ENCODE measurements at regions not wholly inside any gene's neighbourhood (a gene's known extent, or its start where the extent isn't known, plus 50 kb on each side); places are given as distances from the start of the nearest gene placed in this dataset.
"Not testable (repeated sequence)": the region's sequence is repeated elsewhere in the genome, so short reads cannot be mapped to it uniquely, and the experiment has no call there.

DNA sequence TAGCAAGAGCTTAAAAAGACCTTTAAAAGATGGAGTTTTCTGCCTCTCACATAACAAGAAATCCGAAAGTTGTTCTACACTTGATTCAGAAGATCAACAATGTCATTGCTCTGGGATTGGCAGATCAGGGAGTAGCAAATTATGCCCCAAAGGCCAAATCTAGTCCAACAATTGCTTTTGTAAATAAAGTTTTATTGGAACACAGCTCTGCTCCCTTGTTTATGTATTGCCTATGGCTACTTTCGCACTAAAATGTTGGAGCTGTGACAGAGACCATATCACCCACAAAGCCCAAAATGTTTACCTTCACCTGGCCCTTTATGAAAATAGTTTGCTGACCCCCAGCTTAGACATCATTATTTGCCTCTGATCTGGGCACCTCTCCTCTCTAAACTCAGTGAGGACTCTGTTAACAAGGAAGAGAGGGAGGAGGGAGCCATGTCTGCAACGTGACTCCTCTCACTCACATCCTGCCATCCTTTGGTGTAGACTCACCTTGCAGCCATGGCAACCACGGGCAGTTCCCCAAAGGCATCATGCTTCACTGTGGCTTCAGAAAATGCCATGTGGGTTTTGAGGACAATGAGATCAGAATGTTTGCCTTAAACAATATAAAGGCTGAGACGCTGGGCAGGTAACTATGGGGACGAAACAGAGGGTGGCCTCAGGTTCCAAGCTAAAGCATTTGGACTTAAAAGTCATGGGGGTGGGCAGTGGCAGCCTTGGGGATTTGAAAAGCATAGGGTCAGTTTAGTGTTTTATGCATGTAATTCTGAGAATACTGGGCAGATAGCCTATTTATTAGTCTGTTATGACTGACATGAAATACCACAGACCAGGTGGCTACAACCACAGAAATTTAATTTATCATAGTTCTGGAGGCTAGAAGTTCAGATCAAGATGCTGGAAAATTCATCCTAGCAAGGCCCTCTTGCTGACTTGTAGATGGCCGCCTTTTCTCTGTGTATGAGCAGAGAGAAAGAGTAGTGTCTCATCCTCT lies 149.7 kb upstream of the TNFAIP3 start:
- no peak for DNase-seq

DNA sequence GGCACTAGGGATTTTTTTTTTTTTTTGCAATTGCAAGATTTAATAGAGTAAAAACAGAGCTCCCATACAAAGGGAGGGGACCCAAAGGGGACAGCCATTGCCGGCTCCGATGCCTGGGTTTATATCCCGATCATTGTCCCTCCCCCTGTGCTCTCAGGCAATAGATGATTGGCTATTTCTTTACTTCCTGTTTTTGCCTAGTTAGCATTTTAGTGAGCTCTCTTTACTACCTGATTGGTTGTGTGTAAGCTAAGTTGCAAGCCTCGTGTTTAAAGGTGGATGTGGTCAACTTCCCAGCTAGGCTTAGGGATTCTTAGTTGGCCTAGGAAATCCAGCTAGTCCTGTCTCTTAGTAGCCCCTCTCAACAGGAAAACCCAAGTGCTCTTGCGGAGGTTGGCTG lies 148.2 kb upstream of the TNFAIP3 start:
- not testable (repeated sequence) for DNase-seq

DNA sequence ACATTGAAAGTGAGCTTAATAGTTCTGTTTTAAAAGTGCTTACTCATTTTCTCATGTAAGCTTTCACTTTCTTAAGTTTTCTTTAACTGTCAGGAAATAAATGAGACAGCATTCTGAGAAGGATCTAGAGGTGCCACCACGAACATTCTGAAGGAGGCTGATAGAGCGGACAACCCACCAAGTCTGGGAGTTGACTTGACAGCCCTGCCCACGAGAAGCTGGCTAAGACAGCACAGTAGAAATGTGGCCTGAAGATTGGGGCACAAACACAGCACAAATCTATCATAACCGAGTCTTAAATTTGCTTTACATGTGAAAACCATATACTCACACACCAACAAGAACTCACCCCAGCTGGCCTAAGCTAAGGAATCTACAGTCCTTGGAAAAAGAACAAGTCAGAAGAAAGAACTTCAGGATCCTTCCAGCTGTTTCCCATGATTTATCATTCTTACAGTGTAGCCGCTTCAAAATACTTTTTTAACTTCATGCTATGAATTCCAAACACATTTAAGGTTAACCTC lies 144.2 kb upstream of the TNFAIP3 start:
- no peak for DNase-seq

DNA sequence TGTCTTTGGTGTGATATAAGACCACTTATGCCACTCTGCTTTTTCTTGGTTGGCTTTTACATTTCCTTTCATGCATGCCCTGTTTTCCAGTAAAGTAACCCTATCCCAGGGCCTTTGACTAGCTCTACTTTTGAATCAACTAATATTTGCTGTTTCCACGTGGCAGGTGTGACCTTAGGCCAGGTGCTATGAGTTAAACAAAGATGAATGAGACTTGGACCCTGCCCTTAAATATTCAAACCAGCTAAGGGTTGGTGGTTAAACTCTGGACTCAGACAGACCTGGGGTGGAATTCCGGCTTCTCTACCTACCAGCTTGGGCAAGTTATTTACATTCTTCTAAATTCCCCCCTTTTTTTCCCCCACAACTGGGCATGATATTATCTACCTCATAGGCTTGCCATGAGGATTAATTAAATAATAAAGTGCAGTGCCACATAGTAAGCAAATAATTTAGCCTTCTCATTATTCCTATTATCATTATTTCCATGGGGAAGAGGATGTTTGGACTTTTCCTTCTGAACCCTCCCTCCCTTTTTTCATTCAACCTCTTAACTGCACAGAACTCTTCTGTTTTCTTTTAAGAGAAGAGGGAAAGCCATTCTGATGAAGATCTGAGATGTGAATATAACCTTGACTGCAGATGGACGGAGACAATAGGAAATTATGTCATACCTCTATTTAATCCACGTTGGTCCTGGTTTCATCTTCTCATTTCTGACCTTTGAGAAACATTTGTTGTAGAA lies 143.6 kb upstream of the TNFAIP3 start:
- DNase-seq = no peak

DNA sequence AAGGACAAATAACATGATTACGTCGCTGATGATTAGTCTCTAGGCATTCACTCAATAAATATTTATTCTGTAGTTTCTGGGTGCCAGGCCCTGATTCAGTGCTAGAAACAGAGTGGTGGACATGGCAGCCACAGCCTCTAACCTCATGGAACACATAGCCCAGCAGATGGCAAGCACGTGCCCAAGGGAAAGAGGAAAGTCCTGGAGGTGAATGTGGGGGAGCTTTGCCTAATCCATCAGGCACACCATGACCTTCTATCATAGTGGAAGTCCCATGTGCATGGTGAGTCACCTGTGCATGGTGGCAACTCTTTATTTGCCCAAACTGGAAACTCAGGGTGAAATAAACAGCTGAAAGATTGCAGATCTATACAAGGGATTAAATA lies 143.0 kb upstream of the TNFAIP3 start:
- DNase-seq = no peak

DNA sequence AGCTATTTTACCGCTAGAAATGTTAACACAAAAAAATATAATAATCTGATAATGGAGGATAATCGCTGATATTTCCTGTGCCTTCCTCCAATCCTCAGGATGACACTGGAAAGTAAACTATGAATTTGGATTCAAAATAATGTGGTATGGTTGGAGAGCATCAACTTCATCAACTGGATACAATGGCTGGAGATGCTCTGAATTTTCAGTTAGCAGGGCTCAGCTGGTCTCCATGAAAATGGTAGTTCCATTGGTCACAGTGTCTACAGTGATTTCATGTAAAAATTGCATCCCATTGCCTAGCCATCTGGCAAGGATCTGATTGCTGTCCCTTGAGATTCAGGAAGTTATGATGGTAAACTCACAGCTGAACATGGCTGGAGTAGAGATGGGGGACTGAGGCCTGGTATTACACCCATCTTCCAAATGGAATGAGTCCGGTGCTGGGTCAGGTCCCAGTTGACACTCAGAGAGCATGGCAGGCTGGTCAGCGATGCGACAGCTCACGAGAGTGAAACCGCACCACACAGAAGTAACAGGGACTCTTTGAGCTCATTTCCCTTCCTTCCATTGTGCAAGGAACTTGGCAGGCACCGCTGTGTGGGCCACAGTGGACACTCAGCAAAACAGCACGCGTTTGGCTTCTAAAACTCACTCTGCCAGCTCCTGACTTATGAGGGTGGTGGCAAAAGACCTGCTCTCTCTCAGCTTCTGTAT lies 142.4 kb upstream of the TNFAIP3 start:
- no peak for DNase-seq

DNA sequence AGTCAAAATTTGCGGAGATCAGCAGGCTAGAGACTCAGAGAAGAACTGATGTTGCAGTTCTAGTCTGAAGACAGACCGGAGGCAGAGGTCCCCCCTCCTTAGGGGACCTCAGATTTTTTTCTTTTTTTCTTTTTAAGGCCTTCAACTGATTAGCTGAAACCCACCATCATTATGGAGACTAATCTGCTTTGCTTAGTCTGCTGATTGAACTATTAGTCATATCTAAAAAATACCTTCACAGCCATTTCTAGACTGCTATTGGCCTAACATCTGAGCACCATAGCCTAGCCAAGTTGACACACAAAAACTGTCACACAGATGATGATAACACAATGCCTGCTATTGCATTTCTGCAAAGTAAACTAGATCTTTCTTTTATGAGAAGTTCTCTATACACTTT lies 141.1 kb upstream of the TNFAIP3 start:
- no peak for DNase-seq

DNA sequence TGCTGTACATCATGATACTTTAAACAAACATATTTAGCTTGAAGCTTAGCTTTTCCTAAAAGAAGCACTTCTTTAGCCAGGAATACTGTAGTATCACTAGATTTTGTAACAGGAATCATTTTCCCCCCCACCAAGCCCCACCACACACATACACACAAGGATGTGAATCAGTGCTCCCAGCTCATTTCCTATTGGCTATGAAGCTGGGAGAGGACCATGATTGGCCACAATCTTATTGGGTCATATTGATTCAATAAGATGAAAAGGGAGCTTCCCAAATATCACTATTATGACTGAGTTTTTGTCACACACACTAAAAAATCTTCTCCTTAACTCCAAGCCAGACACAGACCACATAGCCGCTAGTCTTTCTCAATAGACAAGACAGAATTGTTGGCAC lies 140.5 kb upstream of the TNFAIP3 start:
- DNase-seq = no peak

DNA sequence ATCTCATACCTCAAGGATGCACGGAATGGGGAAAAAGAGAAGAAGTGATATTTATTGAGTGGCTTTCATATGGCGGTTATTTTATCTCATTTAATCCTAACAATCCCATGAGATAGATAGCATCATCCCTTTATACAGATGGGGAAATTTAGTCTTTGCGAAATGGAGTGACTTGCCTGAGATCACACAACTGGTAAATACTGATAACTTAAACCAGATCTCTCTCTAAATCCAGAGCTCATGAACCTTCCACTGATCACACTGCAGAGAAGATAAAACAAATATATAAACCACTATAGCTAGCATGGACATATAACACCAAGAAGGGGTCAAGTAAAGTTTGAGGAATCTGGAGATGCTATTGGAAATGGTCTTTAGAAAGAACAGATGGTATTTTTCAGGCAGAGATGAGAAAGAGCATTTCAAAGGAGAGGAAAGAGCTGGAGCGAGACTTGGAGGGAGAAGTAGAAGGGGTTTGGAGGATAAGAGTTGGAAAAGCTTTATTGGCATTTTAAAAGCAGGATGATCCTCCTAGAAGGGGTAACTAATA lies 139.8 kb upstream of the TNFAIP3 start:
- no peak for DNase-seq

DNA sequence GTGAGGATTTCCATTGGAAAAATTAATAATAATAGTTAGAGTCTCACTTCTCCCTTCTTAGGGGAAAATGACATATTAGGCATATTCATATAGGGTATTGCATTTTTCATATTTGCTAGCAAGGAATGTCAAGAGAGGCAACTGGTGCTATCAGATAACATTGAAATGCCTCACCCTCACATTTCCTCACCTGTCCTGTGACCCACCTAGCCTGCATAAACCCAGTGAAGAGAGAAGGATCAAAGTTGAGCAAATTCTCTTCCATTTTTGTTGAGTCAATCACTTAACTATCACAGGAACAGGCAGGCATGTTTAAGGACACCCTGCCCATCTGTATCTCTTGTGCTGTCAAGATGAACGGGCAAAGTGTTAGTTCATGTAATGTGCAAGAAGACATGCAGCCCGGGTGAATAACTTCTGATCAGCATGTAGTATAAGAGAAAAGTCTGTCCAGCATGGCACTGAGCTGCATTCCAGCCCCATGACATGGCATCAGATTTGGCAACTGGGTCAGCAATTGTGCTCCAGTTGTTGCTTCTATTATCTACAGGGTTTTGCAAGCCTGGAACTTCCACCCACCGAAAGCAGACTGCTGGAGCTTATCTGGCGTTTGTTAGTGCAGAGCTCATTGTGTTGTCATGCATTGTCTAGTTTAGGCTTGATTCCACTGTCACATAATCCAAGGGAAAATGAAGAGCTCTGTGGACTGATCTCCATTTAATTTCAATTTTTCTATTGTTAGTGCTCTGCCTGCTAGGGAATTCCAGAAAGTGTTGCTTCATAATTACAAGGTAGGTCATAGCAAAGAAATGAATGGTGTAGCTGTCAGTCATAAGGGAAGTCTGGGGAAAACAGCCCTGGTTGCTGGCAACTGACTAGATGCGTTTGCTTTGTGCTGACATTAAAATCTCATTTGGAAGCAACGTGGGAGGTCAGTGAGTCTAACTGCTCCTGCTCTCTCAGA lies 138.4 kb upstream of the TNFAIP3 start:
- no peak for DNase-seq

DNA sequence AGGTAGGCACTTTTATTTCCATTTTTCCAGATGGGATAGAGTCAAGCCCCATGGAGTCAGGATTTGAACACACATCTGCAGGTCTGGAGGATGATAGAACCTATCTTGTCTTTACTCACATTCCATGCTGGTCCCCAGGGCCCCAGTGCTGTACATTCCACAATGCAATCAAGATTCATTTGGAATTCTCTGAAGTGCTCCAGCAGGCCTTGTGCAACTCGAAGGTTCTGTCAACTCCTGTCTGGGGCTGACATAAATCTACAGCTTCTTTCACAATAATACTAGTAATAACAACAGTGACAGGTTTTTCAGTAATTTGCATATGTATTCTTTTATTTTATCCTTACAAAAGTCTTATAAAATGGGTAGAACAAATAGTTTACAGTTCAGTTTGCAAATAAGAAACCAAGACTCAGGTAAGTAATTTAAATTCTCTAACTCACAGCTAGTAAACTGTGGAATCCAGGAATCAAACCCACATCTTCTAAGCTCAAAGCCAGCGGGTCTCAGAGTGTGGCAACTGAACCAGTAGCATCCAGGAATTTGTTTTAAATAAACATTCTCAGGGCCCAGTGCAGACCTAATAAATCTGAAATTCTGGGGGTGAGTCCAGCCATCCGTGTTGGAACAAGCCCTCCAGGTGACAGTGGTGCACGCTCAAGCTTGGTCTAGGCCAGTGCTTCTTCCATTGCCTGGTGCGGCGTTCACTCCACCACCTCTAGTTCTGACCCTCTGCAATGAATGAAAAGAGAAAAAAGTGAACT lies 137.0 kb upstream of the TNFAIP3 start:
- DNase-seq = no peak

DNA sequence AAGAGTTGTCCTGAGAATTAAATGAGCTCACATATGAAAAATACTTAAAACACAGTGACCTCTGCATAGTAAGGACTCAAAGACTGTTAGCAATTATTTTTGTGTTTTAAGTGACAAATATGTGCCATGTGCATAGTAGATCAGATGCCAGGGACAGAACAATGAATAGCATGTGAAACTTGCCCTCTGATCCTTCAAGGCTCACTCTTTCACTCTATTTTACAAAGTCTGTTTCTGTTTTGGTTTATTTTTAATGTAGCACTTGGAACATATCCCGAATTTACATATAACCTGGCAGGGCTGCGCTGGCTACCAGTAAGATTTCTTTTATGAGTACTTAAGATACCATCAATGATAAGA lies 135.5 kb upstream of the TNFAIP3 start:
- DNase-seq = no peak

DNA sequence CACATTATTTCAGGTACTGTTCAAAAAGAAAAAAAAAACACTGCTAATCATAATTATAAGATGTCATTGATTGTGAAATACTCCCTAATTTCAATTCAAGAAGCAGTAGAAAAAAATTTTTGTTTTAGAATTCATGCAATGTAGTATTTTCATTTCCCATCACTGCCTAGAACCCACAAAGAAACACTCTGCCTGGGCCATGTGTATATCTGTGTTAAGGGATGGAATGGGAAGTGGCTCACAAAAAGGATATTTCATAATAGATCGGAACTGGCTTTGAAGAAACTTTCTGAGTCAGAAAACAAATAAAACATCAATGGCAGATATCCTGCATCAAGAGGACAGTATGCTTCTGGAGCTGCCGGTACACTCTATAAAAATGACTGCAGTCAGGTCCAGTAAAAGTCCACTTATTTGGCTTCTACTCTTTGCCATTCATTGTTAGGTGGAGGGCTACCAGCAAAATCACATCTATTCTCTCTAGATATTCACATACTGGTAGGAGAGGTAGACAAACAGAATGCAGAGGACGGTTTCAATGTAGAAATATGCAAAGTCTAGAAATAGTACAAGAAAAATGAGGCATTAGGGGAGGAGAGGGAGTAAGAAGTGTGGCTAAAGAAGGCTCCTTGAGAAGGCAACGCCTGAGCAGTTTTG lies 135.0 kb upstream of the TNFAIP3 start:
- no peak for DNase-seq

DNA sequence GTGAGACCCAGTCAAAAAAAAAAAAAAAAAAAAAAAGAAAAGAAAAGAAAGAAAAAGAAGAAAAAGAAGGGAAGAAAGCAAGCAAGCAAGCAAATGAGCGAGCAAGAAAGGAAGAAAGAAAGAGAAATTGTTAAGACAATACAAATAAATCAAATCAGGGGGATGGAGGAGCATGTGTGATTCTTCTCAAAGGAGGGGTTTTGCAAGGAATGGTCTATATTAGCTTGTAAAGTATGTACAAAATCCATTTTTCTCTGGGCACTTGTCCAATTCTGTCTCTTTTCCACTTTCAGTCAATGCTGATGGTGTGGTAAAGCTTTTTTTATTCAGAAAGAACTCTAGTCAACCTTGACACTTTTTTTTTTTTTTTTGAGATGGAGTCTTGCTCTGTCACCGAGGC lies 133.7 kb upstream of the TNFAIP3 start:
- DNase-seq = no peak

DNA sequence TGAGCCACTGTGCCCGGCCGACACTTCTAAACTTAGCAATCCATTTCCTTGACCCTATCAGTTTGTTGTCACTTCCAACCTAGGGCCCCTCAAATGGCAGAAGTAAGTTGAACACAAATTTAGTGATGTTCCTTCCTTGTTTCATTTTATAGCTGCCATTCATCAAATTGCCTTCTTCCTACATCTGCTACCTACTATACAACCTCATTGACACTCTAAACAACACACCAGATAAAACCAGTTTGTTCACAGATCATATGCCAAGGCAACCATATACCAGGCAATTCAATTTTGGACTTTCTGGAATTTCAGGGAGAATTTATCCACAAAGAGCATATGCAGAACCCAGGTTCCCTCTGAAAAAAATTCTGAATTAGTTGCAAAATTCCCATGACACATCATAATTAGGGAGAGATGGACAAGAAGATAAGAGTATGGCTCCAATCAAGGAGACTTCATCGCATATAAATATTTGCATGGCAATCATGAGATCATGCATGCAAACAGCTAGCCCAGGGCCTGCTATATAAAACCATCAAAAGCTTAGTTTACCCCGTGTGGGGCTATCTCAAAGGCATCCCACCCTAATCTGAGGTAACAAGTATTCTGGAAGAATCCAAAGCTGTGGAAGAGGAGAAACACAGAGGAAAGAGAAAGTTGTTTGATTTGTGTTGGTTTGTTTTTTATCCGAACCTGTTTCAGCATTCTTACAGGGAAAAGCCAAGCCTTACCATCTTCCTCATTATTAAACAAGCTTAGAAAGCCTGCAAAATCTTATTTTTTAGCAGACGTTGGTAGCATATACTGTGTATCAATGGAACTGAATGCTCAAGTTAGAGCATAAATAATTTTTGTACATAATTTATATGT lies 132.8 kb upstream of the TNFAIP3 start:
- no peak for DNase-seq

DNA sequence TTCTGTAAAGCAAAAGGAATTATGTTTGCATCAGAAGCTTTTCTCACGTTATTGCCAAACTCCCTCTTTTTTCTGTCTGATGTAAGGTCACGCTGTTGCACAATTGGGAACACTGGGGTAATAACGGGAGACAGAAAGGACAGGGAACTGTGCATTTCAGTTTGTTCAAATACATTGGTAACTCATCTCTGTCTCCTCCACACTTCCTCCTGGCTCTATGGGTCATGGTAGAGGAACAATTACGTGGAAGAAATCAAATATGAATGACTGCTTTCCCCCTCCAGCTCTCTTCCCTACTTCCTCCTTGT lies 132.2 kb upstream of the TNFAIP3 start:
- no peak for DNase-seq

DNA sequence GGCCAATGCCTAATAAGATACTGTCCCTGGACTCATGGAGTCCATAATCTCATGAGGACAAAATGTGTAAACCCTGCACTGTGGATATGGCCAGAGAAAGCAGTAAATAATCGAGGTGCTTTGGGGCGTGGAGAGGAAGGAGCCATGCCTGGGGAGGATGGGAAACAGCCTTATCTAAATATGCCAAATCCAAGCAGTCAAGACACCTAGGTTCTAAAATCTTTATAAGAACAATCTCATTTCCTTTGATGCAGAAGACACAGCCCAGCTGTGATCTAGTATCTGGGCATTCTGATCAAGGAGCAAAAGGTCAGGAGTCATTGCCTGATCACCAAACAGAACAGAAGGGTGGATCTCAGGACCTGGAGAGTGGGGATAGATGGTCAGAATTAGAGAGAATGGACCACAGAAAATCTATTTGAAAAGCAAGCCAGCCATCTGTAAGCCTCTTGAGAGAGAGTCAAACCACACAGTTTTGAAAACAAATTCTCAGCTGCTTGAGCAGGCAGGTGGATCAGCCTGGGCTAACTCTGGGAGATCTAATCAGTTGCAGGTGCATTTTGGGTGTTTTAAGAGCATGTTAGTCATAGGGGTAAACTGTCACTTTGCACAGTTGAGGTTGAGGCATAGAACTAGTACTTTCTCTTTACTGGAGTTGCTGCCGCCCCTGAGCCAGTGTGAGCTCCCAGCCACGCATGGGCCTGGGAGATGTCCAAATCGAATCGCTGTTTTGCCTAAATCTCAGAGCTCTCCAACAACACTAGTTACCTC lies 130.8 kb upstream of the TNFAIP3 start:
- DNase-seq = no peak

DNA sequence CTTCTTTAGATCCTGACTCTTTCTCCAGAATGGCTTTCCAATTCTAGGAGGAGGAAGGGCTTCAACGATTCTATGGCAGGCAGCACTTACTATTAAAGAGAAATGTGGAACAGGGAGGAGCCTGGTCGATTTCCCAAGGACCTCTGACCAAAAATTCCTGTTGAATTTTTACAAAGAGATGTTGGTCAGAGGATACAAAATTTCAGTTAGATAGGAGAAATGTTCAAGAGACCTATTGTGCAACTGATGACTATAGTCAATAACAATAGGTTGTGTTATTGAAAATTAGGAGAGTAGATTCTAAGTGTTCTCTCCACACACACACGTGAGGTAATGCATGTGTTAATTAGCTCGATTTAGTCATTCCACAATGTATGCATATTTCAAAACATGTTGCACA lies 130.1 kb upstream of the TNFAIP3 start:
- no peak for DNase-seq
